BJ (cell line): ENCODE measurements at regions not wholly inside any gene's neighbourhood (a gene's known extent, or its start where the extent isn't known, plus 50 kb on each side); places are given as distances from the start of the nearest gene placed in this dataset.

Source experiments
- CTCF ChIA-PET: fragments of 350-600 bp; formaldehyde crosslinking; extraction: SDS; loops from one replicate; lab custom pipeline; 2021; ENCODE audit warnings: antibody characterized with exemption, inconsistent platforms; lab: Yijun Ruan, JAX
- POLR2A ChIA-PET: fragments of 300-600 bp; sonication (Branson Sonifier 250); formaldehyde crosslinking; extraction: SDS; loops from one replicate; lab custom pipeline; 2021; ENCODE audit warnings: antibody characterized with exemption; lab: Charles Lee
- DNase-seq: peaks from one replicate; pipeline ENCODE4 v3.0.0-alpha.2; 2011; ENCODE audit warnings: low read depth
- H3K27me3 ChIP-seq: 2 replicates; pipeline ENCODE4 v1.6.0; 2011; ENCODE audit warnings: low read length; ENCODE audit not compliant: control insufficient read depth, insufficient read depth
- H3K36me3 ChIP-seq: 2 replicates; pipeline ENCODE4 v1.5.1; 2011; ENCODE audit warnings: low read length; ENCODE audit not compliant: control insufficient read depth, insufficient read depth
- H3K4me3 ChIP-seq: 2 replicates; pipeline ENCODE4 v1.5.1; 2011; ENCODE audit warnings: low read depth, mild to moderate bottlenecking, control low read depth, low read length
- TF ChIP-seq, protein P1 (sequence below): IDR thresholded peaks from 2 replicates; pipeline ENCODE4 v1.5.1; 2011; ENCODE audit warnings: low read depth, mild to moderate bottlenecking, control low read depth, inconsistent platforms, low read length, moderate library complexity; ENCODE audit not compliant: insufficient read depth

DNA sequence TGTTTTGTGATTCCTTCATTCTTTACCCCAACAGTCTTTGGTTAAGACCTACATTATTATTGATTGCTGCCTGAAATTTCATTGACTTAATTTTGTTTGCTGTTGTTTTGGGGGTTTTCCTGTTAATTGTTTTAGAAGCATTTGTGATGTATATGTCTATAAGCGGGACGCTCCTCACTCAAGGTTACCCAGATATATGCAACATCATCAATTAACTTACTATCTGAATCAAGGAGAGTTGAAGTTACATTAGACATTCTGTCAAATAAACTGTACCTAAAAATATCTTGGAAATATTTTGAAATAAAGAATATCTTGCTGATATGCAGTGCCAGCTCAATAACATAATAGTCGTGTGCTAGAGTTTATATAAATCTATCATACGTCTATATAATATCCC, 125.9 kb upstream of the CDH18 start:
- H3K36me3 ChIP-seq, result no peaks in the 10 kb centered on the region
- TF ChIP-seq, protein P1, sequence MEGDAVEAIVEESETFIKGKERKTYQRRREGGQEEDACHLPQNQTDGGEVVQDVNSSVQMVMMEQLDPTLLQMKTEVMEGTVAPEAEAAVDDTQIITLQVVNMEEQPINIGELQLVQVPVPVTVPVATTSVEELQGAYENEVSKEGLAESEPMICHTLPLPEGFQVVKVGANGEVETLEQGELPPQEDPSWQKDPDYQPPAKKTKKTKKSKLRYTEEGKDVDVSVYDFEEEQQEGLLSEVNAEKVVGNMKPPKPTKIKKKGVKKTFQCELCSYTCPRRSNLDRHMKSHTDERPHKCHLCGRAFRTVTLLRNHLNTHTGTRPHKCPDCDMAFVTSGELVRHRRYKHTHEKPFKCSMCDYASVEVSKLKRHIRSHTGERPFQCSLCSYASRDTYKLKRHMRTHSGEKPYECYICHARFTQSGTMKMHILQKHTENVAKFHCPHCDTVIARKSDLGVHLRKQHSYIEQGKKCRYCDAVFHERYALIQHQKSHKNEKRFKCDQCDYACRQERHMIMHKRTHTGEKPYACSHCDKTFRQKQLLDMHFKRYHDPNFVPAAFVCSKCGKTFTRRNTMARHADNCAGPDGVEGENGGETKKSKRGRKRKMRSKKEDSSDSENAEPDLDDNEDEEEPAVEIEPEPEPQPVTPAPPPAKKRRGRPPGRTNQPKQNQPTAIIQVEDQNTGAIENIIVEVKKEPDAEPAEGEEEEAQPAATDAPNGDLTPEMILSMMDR, result no peak
- CTCF ChIA-PET, result interaction anchor here (0.5 to 0.7 kb wide), 2 partner anchors 12 to 1192 kb away, joined by 3 to 6 read pairs; no protein-coding TSS in a partner anchor
- H3K27me3 ChIP-seq, result no peaks in the 10 kb centered on the region
- DNase-seq, result no peak
- POLR2A ChIA-PET, result no interaction called here
- no peak overlapping the region for H3K4me3 ChIP-seq

DNA sequence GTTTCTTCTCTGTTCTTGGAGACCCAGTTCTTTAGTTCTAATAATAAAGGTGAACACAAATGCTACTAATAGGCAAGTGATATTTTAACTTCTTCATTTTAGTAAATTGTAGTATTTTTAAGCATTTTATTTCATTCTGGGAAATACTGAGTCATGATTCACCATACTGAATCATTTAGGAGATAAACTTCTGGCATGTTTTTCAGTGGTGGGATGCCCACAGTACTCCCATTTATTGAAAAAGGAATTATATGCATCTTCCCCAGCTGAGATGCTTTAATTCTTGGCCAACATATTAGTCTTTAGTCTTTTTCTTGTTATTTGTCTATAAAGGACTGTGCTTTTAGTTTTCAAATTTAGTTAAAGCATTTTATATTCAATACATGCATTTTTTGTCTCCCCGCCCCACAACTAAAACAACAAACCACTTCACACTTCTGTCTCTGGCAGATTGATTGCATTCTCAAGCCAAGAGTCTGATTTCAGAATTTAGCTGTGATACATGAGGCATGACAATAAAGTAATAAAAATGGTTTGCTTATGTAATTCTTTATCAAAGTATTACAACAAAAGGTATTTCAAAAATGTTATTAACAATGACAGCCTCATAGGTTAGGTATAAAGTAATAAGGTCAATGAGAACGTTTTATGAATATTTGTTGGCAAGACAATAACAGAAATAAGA, 125.2 kb upstream of the CDH18 start:
- TF ChIP-seq, protein P1, result no peak
- Histone ChIP-seq H3K36me3 (no peaks in the 10 kb centered on the region), H3K27me3 (no peaks in the 10 kb centered on the region), H3K4me3 (no peak overlapping the region)
- ChIA-PET POLR2A (no interaction called here), CTCF (interaction anchor here (0.7 kb wide), 1 partner anchor 11 kb away, joined by 3 read pairs; no protein-coding TSS in a partner anchor)
- DNase-seq, result no peak

DNA sequence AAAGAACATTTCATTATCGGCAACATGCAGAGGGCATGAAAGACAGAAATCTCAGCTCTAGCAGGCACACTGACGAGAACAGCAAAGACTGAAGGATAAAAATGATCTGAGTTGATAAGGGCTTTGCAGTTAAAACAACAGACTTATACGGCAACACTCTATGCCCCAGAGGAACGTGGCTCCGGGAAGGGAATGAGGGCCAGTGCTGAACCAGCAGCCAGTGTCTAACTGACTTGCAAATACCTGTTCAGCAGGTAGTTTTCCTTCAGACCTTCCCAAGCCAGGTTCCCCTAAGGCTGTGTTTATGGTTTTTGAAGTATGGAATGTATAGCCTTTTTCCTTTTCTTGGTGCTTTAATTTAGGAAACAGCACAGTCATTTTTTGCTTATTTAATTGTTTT, 121.3 kb upstream of the CDH18 start:
- no peaks in the 10 kb centered on the region for H3K36me3 ChIP-seq
- DNase-seq, result no peak
- POLR2A ChIA-PET, result no interaction called here
- TF ChIP-seq, protein P1, result no peak
- H3K27me3 ChIP-seq, result no peaks in the 10 kb centered on the region
- no peak overlapping the region for H3K4me3 ChIP-seq
- CTCF ChIA-PET, result no interaction called here

DNA sequence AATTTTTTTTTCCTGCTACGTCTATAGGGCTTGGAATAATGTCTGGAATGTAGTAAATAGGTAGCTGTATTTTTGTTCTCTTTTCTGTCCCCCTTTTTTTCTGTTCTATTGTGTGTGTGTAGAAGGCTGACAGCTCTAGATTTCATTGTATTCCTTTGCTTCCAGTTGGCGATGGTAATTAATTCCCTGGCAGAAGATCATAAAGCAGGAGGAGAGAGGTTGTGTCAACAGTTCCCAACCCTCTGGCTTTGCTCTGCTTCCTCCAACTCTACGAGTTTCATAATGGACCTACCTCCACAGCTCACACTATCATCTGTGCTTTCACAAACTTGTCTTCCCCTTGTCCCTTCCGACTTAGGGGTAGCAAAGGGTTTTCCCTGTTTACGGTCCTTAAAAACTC, 117.9 kb upstream of the CDH18 start:
- POLR2A ChIA-PET, result no interaction called here
- Histone ChIP-seq H3K27me3 (no peaks in the 10 kb centered on the region), H3K4me3 (no peak overlapping the region), H3K36me3 (no peaks in the 10 kb centered on the region)
- no peak for DNase-seq
- CTCF ChIA-PET, result no interaction called here
- TF ChIP-seq, protein P1, result no peak

DNA sequence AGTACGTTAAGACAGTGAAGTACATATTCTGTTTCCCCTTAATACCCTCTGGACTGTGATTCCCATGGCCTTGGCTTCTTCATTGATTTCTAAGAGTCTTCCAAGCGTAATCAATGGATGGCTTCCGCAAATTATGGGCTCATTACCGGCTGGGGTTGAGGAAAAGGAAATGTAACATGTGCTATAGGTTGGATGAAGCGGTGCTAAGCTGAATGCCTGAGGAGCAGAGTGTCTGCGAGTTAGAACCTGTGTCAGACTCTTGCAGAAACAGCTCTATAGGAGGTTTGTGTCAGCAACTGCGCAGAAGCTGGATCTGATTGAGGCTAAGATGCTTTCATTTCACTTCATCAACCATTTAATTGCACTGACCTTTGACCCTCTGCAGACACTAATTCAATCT, 114.3 kb upstream of the CDH18 start:
- POLR2A ChIA-PET, result no interaction called here
- CTCF ChIA-PET, result interaction anchor here (0.5 kb wide), 1 partner anchor 11 kb away, joined by 3 read pairs; no protein-coding TSS in a partner anchor

More for the DNA sequence above, 114.3 kb upstream of the CDH18 start:
- no peak for DNase-seq
- Histone ChIP-seq H3K27me3 (no peaks in the 10 kb centered on the region), H3K4me3 (no peak overlapping the region), H3K36me3 (no peaks in the 10 kb centered on the region)
- TF ChIP-seq, protein P1, result no peak
